Astrocyte (in vitro differentiated cells and primary cell): ENCODE measurements at regions not wholly inside any gene's neighbourhood (a gene's known extent, or its start where the extent isn't known, plus 50 kb on each side); places are given as distances from the start of the nearest gene placed in this dataset.

Source experiments
- DNase-seq: peaks from one replicate; pipeline ENCODE4 v3.0.0-alpha.2; 2010; ENCODE audit warnings: low read depth
- FAIRE-seq: peaks from 2 replicates; lab custom pipeline; 2011; peaks lifted over from hg19 to GRCh38; lab: Jason Lieb, UNC
- H2AFZ ChIP-seq: 2 replicates; pipeline ENCODE4 v1.6.0; 2012; ENCODE audit warnings: low read depth, low read length, inconsistent platforms
- H3K27ac ChIP-seq: 2 replicates; pipeline ENCODE4 v1.5.1; 2011; ENCODE audit warnings: low read depth, low read length, inconsistent platforms
- H3K27me3 ChIP-seq: 2 replicates; pipeline ENCODE4 v1.6.0; 2011; ENCODE audit warnings: low read length, inconsistent platforms; ENCODE audit not compliant: insufficient read depth
- H3K36me3 ChIP-seq: 2 replicates; pipeline ENCODE4 v1.5.1; 2011; ENCODE audit warnings: low read length, inconsistent platforms; ENCODE audit not compliant: insufficient read depth
- H3K4me1 ChIP-seq: 2 replicates; pipeline ENCODE4 v1.5.1; 2011; ENCODE audit warnings: low read length, inconsistent platforms; ENCODE audit not compliant: insufficient read depth
- H3K4me2 ChIP-seq: 2 replicates; pipeline ENCODE4 v1.6.0; 2012; ENCODE audit warnings: low read length, inconsistent platforms
- H3K4me3 ChIP-seq: 2 replicates; pipeline ENCODE4 v1.5.1; 2011; ENCODE audit warnings: low read depth, mild to moderate bottlenecking, low read length, inconsistent platforms; ENCODE audit not compliant: insufficient read depth
- H3K79me2 ChIP-seq: 2 replicates; pipeline ENCODE4 v1.6.0; 2012; ENCODE audit warnings: mild to moderate bottlenecking, low read length, inconsistent platforms; ENCODE audit not compliant: insufficient read depth
- H3K9ac ChIP-seq: 2 replicates; pipeline ENCODE4 v1.6.0; 2012; ENCODE audit warnings: mild to moderate bottlenecking, low read length, inconsistent platforms
- H3K9me3 ChIP-seq: 2 replicates; pipeline ENCODE4 v1.5.1; 2012; ENCODE audit warnings: low read depth, mild to moderate bottlenecking, low read length, inconsistent platforms; ENCODE audit not compliant: insufficient read depth
- H4K20me1 ChIP-seq: 2 replicates; pipeline ENCODE4 v1.6.0; 2012; ENCODE audit warnings: low read length, inconsistent platforms; ENCODE audit not compliant: insufficient read depth
- H3K27ac Mint-ChIP-seq: one replicate; pipeline ENCODE4 v1.8.0; 2021; ENCODE audit warnings: mild to moderate bottlenecking, mixed read lengths; ENCODE audit not compliant: unreplicated experiment
- H3K27me3 Mint-ChIP-seq: one replicate; pipeline ENCODE4 v1.8.0; 2021; ENCODE audit warnings: low read depth, mixed read lengths; ENCODE audit not compliant: unreplicated experiment
- H3K36me3 Mint-ChIP-seq: one replicate; pipeline ENCODE4 v1.8.0; 2021; ENCODE audit warnings: low read depth, mixed read lengths; ENCODE audit not compliant: unreplicated experiment
- H3K4me1 Mint-ChIP-seq: one replicate; pipeline ENCODE4 v1.8.0; 2021; ENCODE audit warnings: low read depth, mixed read lengths; ENCODE audit not compliant: unreplicated experiment
- H3K4me3 Mint-ChIP-seq: one replicate; pipeline ENCODE4 v1.8.0; 2021; ENCODE audit warnings: mild to moderate bottlenecking, moderate library complexity, mixed read lengths; ENCODE audit not compliant: unreplicated experiment
- H3K9me3 Mint-ChIP-seq: one replicate; pipeline ENCODE4 v1.8.0; 2021; ENCODE audit warnings: mild to moderate bottlenecking, mixed read lengths; ENCODE audit not compliant: unreplicated experiment
- EZH2 ChIP-seq: IDR thresholded peaks from 2 replicates; pipeline ENCODE4 v1.6.1; 2012; ENCODE audit warnings: mild to moderate bottlenecking, low read length, inconsistent platforms; ENCODE audit not compliant: insufficient read depth
- TF ChIP-seq, protein P1 (sequence below): IDR thresholded peaks from 2 replicates; pipeline ENCODE4 v1.5.1; 2011; ENCODE audit warnings: low read depth, mild to moderate bottlenecking, inconsistent platforms, low read length, moderate library complexity; ENCODE audit not compliant: insufficient read depth

DNA sequence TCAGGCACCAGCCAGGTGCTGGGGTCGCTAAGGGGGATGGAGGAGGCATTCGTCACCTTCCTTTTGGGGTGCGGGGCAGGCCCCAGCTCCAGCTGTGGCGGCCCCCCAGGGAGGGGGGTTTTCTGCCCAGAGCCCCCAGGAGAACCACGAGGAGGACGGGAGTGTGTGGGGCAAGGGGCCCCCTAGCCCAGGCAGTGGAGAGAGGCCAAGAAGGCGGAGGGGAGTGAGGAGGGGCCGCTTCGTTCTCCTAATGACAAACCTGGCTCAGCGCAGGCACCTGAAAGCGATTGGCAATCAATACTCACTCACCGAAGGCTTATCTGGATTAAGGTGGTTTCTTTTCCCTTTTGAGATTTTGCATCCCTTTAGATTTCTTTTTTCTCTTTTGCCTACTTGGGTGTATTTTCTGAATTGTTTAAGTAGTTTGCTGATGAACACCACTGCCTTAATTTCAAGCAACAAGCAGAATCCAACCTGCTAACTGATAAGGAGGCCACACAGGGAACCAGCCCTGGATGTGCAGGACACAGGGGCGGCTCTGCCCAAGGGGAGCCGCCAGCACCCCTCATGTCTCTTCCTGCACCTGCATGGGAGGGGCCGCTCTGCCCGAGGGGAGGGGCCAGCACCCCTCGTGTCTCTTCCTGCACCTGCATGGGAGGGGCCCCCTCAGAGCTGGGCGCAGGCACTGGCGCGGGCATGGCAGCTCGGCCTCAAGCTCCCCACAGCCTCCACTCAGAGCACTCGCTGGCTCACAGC is 122.3 kb downstream of the BRD1 start:
- H3K36me3 Mint-ChIP-seq: no peaks in the 10 kb centered on the region
- no peaks in the 10 kb centered on the region for H4K20me1 ChIP-seq
- H3K27ac ChIP-seq: no peak overlapping the region

DNA sequence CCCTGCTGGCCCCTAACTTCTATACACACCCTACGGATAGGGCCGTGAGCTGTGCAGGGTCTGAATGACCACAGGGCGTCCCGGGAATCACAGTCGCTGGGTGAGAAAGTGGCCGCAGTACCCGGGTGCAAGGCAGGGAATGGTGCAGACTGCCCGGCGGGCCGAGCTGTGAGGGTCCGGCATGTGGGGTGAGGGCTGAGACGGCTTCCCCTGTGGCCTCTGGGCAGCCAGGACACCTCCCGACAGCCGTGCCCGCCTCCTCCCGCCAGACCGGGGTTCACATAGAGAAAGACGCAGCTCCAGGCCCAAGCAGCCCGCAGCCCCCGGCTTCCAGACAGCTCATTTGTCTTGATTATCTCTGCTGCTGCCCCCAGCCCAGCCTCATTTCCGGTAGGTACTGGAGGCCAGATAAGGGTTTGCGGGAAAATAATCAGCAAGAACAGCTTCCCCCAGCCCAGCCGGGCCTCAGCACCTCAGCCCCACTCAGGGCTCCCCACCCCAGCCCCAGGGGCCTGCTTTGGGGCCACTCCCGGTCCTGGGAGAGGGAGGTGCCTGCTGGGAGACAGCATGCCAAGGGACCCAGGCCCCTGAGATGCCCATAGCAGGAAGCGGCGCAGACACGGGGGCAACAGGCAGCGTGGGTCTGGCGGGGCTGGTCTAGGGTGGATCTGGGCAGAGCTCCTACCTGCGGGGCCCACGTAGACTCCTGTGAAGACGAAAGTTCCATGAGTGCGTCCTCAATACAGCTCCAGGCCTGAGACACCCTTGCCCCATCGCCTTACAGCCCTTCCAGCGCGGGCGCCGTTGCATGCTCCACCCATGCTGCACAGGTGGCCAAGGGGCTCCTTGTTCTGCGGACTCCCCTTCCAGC is 123.1 kb downstream of the BRD1 start:
- Histone ChIP-seq H3K27ac (no peak overlapping the region), H3K9me3 (peaks cover 4% of the 10 kb centered on the region), H3K9ac (no peak overlapping the region), H3K4me2 (no peak overlapping the region), H3K27me3 (no peaks in the 10 kb centered on the region), H3K36me3 (no peaks in the 10 kb centered on the region), H2AFZ (no peak overlapping the region), H3K4me3 (no peak overlapping the region), H3K79me2 (no peaks in the 10 kb centered on the region), H4K20me1 (no peaks in the 10 kb centered on the region), H3K4me1 (no peaks in the 10 kb centered on the region)
- FAIRE-seq: no peak
- Mint-ChIP-seq H3K4me3 (no peak overlapping the region), H3K27me3 (peaks cover 36% of the 10 kb centered on the region), H3K9me3 (peaks cover 5% of the 10 kb centered on the region), H3K27ac (no peak overlapping the region), H3K36me3 (no peaks in the 10 kb centered on the region), H3K4me1 (no peaks in the 10 kb centered on the region)
- DNase-seq: no peak
- no peak for TF ChIP-seq EZH2
- TF ChIP-seq, protein P1, sequence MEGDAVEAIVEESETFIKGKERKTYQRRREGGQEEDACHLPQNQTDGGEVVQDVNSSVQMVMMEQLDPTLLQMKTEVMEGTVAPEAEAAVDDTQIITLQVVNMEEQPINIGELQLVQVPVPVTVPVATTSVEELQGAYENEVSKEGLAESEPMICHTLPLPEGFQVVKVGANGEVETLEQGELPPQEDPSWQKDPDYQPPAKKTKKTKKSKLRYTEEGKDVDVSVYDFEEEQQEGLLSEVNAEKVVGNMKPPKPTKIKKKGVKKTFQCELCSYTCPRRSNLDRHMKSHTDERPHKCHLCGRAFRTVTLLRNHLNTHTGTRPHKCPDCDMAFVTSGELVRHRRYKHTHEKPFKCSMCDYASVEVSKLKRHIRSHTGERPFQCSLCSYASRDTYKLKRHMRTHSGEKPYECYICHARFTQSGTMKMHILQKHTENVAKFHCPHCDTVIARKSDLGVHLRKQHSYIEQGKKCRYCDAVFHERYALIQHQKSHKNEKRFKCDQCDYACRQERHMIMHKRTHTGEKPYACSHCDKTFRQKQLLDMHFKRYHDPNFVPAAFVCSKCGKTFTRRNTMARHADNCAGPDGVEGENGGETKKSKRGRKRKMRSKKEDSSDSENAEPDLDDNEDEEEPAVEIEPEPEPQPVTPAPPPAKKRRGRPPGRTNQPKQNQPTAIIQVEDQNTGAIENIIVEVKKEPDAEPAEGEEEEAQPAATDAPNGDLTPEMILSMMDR: no peak

More for the DNA sequence above, 122.3 kb downstream of the BRD1 start:
- Mint-ChIP-seq H3K27ac (no peak overlapping the region), H3K27me3 (peaks cover 42% of the 10 kb centered on the region), H3K4me3 (no peak overlapping the region), H3K9me3 (peaks cover 5% of the 10 kb centered on the region), H3K4me1 (no peaks in the 10 kb centered on the region)
- no peaks in the 10 kb centered on the region for H3K4me1 ChIP-seq
- no peak overlapping the region for H3K4me2 ChIP-seq
- no peak for TF ChIP-seq EZH2
- TF ChIP-seq, protein P1: no peak
- no peak overlapping the region for H2AFZ ChIP-seq
- H3K27me3 ChIP-seq: no peaks in the 10 kb centered on the region
- no peak overlapping the region for H3K4me3 ChIP-seq
- FAIRE-seq (no peak), DNase-seq (no peak)
- H3K9me3 ChIP-seq: peaks cover 7% of the 10 kb centered on the region
- H3K36me3 ChIP-seq: no peaks in the 10 kb centered on the region
- H3K79me2 ChIP-seq: no peaks in the 10 kb centered on the region
- no peak overlapping the region for H3K9ac ChIP-seq
